ENCODE measurements at regions not wholly inside any gene's neighbourhood (a gene's known extent, or its start where the extent isn't known, plus 50 kb on each side); places are given as distances from the start of the nearest gene placed in this dataset.

- Histone ChIP-seq H3K4me1 (ENCODE audit: control insufficient read depth in 1 of 2, insufficient read depth in 2 of 2, low read length in 2 of 2) (no peaks in the 10 kb centered on the region), H3K4me3 (ENCODE audit: low read depth in 1 of 2, low read length in 2 of 2) (no peak overlapping the region), H3K36me3 (ENCODE audit: control insufficient read depth in 1 of 2, insufficient read depth in 2 of 2, low read length in 2 of 2) (no peaks in the 10 kb centered on the region)
These were observed 758.4 kb downstream of the FLRT2 start for GRCh38 chr14:86288336-86288735.

GRCh38 chr14:86279405-86279804, 749.5 kb downstream of the FLRT2 start:
- H3K9me3 ChIP-seq (ENCODE audit: control insufficient read depth in 1 of 2, low read length in 2 of 2), result no peaks in the 10 kb centered on the region
- H3K27ac ChIP-seq (ENCODE audit: low read length), result no peak overlapping the region
- H3K4me3 ChIP-seq (ENCODE audit: low read depth in 1 of 2, low read length in 2 of 2), result no peak overlapping the region
- no peaks in the 10 kb centered on the region for H3K36me3 ChIP-seq (ENCODE audit: control insufficient read depth in 1 of 2, insufficient read depth in 2 of 2, low read length in 2 of 2)
- H3K27me3 ChIP-seq (ENCODE audit: low read depth, low read length), result no peaks in the 10 kb centered on the region
- H3K4me1 ChIP-seq (ENCODE audit: control insufficient read depth in 1 of 2, insufficient read depth in 2 of 2, low read length in 2 of 2), result no peaks in the 10 kb centered on the region

More at GRCh38 chr14:86288336-86288735, 758.4 kb downstream of the FLRT2 start:
- no peaks in the 10 kb centered on the region for H3K27me3 ChIP-seq (ENCODE audit: low read depth, low read length)
- no peaks in the 10 kb centered on the region for H3K9me3 ChIP-seq (ENCODE audit: control insufficient read depth in 1 of 2, low read length in 2 of 2)
- no peak overlapping the region for H3K27ac ChIP-seq (ENCODE audit: low read length)

- Histone ChIP-seq H3K27ac (ENCODE audit: low read length) (no peak overlapping the region), H3K27me3 (ENCODE audit: low read depth, low read length) (no peaks in the 10 kb centered on the region), H3K9me3 (ENCODE audit: control insufficient read depth in 1 of 2, low read length in 2 of 2) (no peaks in the 10 kb centered on the region), H3K36me3 (ENCODE audit: control insufficient read depth in 1 of 2, insufficient read depth in 2 of 2, low read length in 2 of 2) (no peaks in the 10 kb centered on the region), H3K4me3 (ENCODE audit: low read depth in 1 of 2, low read length in 2 of 2) (no peak overlapping the region), H3K4me1 (ENCODE audit: control insufficient read depth in 1 of 2, insufficient read depth in 2 of 2, low read length in 2 of 2) (no peaks in the 10 kb centered on the region)
These were observed 728.0 kb downstream of the FLRT2 start for GRCh38 chr14:86257973-86258372.

- no peaks in the 10 kb centered on the region for H3K36me3 ChIP-seq (ENCODE audit: control insufficient read depth in 1 of 2, insufficient read depth in 2 of 2, low read length in 2 of 2)
- H3K9me3 ChIP-seq (ENCODE audit: control insufficient read depth in 1 of 2, low read length in 2 of 2), result no peaks in the 10 kb centered on the region
- H3K27ac ChIP-seq (ENCODE audit: low read length), result no peak overlapping the region
- no peaks in the 10 kb centered on the region for H3K4me1 ChIP-seq (ENCODE audit: control insufficient read depth in 1 of 2, insufficient read depth in 2 of 2, low read length in 2 of 2)
- no peaks in the 10 kb centered on the region for H3K27me3 ChIP-seq (ENCODE audit: low read depth, low read length)
- H3K4me3 ChIP-seq (ENCODE audit: low read depth in 1 of 2, low read length in 2 of 2), result no peak overlapping the region
These were observed 713.2 kb downstream of the FLRT2 start for GRCh38 chr14:86243158-86243557.

- Histone ChIP-seq H3K27me3 (ENCODE audit: low read depth, low read length) (no peaks in the 10 kb centered on the region), H3K4me1 (ENCODE audit: control insufficient read depth in 1 of 2, insufficient read depth in 2 of 2, low read length in 2 of 2) (no peaks in the 10 kb centered on the region), H3K9me3 (ENCODE audit: control insufficient read depth in 1 of 2, low read length in 2 of 2) (no peaks in the 10 kb centered on the region), H3K36me3 (ENCODE audit: control insufficient read depth in 1 of 2, insufficient read depth in 2 of 2, low read length in 2 of 2) (no peaks in the 10 kb centered on the region), H3K4me3 (ENCODE audit: low read depth in 1 of 2, low read length in 2 of 2) (no peak overlapping the region), H3K27ac (ENCODE audit: low read length) (no peak overlapping the region)
These were observed 707.8 kb downstream of the FLRT2 start for GRCh38 chr14:86237733-86238132.

- no peak overlapping the region for H3K27ac ChIP-seq (ENCODE audit: low read length)
- H3K4me3 ChIP-seq (ENCODE audit: low read depth in 1 of 2, low read length in 2 of 2), result no peak overlapping the region
- H3K9me3 ChIP-seq (ENCODE audit: control insufficient read depth in 1 of 2, low read length in 2 of 2), result no peaks in the 10 kb centered on the region
- H3K4me1 ChIP-seq (ENCODE audit: control insufficient read depth in 1 of 2, insufficient read depth in 2 of 2, low read length in 2 of 2), result no peaks in the 10 kb centered on the region
- H3K36me3 ChIP-seq (ENCODE audit: control insufficient read depth in 1 of 2, insufficient read depth in 2 of 2, low read length in 2 of 2), result no peaks in the 10 kb centered on the region
- H3K27me3 ChIP-seq (ENCODE audit: low read depth, low read length), result no peaks in the 10 kb centered on the region
These were observed 691.8 kb downstream of the FLRT2 start for GRCh38 chr14:86221755-86222154.

- Histone ChIP-seq H3K27me3 (ENCODE audit: low read depth, low read length) (no peaks in the 10 kb centered on the region), H3K36me3 (ENCODE audit: control insufficient read depth in 1 of 2, insufficient read depth in 2 of 2, low read length in 2 of 2) (no peaks in the 10 kb centered on the region), H3K4me1 (ENCODE audit: control insufficient read depth in 1 of 2, insufficient read depth in 2 of 2, low read length in 2 of 2) (no peaks in the 10 kb centered on the region), H3K27ac (ENCODE audit: low read length) (no peak overlapping the region), H3K9me3 (ENCODE audit: control insufficient read depth in 1 of 2, low read length in 2 of 2) (no peaks in the 10 kb centered on the region), H3K4me3 (ENCODE audit: low read depth in 1 of 2, low read length in 2 of 2) (no peak overlapping the region)
These were observed 691.1 kb downstream of the FLRT2 start for GRCh38 chr14:86221000-86221399.

GRCh38 chr14:86217523-86217922, 687.6 kb downstream of the FLRT2 start:
- Histone ChIP-seq H3K4me1 (ENCODE audit: control insufficient read depth in 1 of 2, insufficient read depth in 2 of 2, low read length in 2 of 2) (no peaks in the 10 kb centered on the region), H3K27me3 (ENCODE audit: low read depth, low read length) (no peaks in the 10 kb centered on the region), H3K9me3 (ENCODE audit: control insufficient read depth in 1 of 2, low read length in 2 of 2) (no peaks in the 10 kb centered on the region), H3K27ac (ENCODE audit: low read length) (no peak overlapping the region), H3K36me3 (ENCODE audit: control insufficient read depth in 1 of 2, insufficient read depth in 2 of 2, low read length in 2 of 2) (no peaks in the 10 kb centered on the region), H3K4me3 (ENCODE audit: low read depth in 1 of 2, low read length in 2 of 2) (no peak overlapping the region)

- Histone ChIP-seq H3K27me3 (ENCODE audit: low read depth, low read length) (no peaks in the 10 kb centered on the region), H3K36me3 (ENCODE audit: control insufficient read depth in 1 of 2, insufficient read depth in 2 of 2, low read length in 2 of 2) (no peaks in the 10 kb centered on the region), H3K4me3 (ENCODE audit: low read depth in 1 of 2, low read length in 2 of 2) (no peak overlapping the region), H3K9me3 (ENCODE audit: control insufficient read depth in 1 of 2, low read length in 2 of 2) (no peaks in the 10 kb centered on the region), H3K27ac (ENCODE audit: low read length) (no peak overlapping the region), H3K4me1 (ENCODE audit: control insufficient read depth in 1 of 2, insufficient read depth in 2 of 2, low read length in 2 of 2) (no peaks in the 10 kb centered on the region)
These were observed 673.9 kb downstream of the FLRT2 start for GRCh38 chr14:86203843-86204242.

- H3K4me3 ChIP-seq (ENCODE audit: low read depth in 1 of 2, low read length in 2 of 2), result no peak overlapping the region
- H3K27me3 ChIP-seq (ENCODE audit: low read depth, low read length), result no peaks in the 10 kb centered on the region
- H3K9me3 ChIP-seq (ENCODE audit: control insufficient read depth in 1 of 2, low read length in 2 of 2), result no peaks in the 10 kb centered on the region
- no peaks in the 10 kb centered on the region for H3K4me1 ChIP-seq (ENCODE audit: control insufficient read depth in 1 of 2, insufficient read depth in 2 of 2, low read length in 2 of 2)
- H3K27ac ChIP-seq (ENCODE audit: low read length), result no peak overlapping the region
- H3K36me3 ChIP-seq (ENCODE audit: control insufficient read depth in 1 of 2, insufficient read depth in 2 of 2, low read length in 2 of 2), result no peaks in the 10 kb centered on the region
These were observed 666.5 kb downstream of the FLRT2 start for GRCh38 chr14:86196471-86196870.

GRCh38 chr14:86193756-86194155, 663.8 kb downstream of the FLRT2 start:
- Histone ChIP-seq H3K36me3 (ENCODE audit: control insufficient read depth in 1 of 2, insufficient read depth in 2 of 2, low read length in 2 of 2) (no peaks in the 10 kb centered on the region), H3K4me1 (ENCODE audit: control insufficient read depth in 1 of 2, insufficient read depth in 2 of 2, low read length in 2 of 2) (no peaks in the 10 kb centered on the region), H3K9me3 (ENCODE audit: control insufficient read depth in 1 of 2, low read length in 2 of 2) (peaks cover 0 to 2% of the 10 kb centered on the region in 2 donors), H3K27me3 (ENCODE audit: low read depth, low read length) (no peaks in the 10 kb centered on the region), H3K4me3 (ENCODE audit: low read depth in 1 of 2, low read length in 2 of 2) (no peak overlapping the region), H3K27ac (ENCODE audit: low read length) (no peak overlapping the region)

GRCh38 chr14:86179980-86180379, 650.0 kb downstream of the FLRT2 start:
- Histone ChIP-seq H3K27ac (ENCODE audit: low read length) (no peak overlapping the region), H3K36me3 (ENCODE audit: control insufficient read depth in 1 of 2, insufficient read depth in 2 of 2, low read length in 2 of 2) (no peaks in the 10 kb centered on the region), H3K9me3 (ENCODE audit: control insufficient read depth in 1 of 2, low read length in 2 of 2) (no peaks in the 10 kb centered on the region), H3K27me3 (ENCODE audit: low read depth, low read length) (no peaks in the 10 kb centered on the region), H3K4me3 (ENCODE audit: low read depth in 1 of 2, low read length in 2 of 2) (no peak overlapping the region), H3K4me1 (ENCODE audit: control insufficient read depth in 1 of 2, insufficient read depth in 2 of 2, low read length in 2 of 2) (no peaks in the 10 kb centered on the region)

Measured in muscle layer of duodenum (tissue), 2 donors.